Stromal cell of bone marrow (primary cell): ENCODE measurements at regions not wholly inside any gene's neighbourhood (a gene's known extent, or its start where the extent isn't known, plus 50 kb on each side); places are given as distances from the start of the nearest gene placed in this dataset.

Source experiments
- DNase-seq: peaks from one replicate; pipeline ENCODE4 v3.0.0-alpha.2; 2012; ENCODE audit warnings: low read depth

DNA sequence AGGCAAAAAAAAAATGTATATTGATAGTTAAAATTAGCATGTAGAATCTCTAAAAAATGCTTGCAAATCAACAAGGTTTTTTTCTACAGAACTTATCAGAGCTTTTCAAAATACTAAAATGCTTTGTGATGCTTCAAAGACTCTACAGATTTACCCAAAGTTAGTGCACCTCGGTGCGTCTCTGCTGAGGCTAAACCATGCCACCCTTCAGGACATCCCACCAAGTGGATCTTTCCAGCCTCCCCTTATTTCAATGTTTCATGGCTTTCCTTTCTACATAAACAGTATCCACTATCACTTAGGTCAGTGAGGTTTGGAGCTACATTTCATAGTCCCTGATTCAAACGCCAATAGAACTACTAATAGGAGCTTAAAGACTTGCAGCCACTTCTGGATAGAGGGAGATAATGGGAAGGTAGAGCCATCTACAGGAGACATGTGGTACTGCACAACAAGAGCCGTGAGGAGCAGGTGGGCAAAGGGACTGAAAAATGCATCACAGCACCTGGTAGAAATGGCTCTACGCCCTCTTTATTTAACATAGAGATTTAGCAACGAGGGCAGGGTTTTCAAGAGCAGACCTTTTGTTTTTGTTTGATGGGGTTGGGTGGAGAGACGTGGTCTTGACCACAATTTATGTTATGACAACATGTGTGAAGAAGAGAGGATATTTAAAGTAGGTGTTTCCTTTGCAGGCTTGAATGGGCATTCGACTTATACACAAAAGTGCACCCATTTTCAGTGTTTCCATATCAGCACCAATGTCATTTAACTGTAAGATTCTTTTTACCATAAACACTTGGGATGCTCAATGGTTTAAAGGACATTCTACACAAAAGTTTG, 56.1 kb upstream of the SLC35G4 start:
- peak; percentile 26 for DNase-seq

DNA sequence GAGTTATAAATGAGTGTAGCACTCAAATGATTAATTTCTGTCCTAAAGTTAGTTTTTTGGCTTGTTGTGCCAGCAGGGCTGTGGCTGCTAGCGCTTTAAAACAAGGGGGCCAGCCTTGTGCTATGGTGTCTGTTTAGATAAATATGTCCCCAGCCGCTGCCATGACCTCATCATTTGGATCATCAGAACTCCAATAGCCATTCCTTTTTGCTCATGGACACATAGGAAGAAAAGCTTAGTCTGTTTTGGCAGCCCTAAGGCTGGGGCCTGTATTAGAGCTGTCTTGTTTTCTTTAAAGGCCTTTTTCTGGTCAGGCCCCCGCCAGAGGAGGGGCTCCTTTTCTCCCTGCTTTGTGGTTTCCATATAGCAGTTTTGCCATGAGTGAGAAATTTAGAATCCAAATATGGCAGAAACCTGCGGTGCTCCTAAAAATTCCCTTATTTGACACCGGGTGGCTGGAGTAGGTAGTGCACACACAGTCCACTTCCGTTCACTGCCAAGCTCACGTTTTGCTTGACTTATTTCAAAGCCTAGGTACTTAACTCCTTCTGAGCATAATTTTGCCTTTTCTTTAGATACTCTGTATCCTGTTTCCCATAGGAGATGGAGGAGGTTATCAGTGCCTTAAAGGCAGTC, 60.4 kb upstream of the SLC35G4 start:
- DNase-seq = no peak

DNA sequence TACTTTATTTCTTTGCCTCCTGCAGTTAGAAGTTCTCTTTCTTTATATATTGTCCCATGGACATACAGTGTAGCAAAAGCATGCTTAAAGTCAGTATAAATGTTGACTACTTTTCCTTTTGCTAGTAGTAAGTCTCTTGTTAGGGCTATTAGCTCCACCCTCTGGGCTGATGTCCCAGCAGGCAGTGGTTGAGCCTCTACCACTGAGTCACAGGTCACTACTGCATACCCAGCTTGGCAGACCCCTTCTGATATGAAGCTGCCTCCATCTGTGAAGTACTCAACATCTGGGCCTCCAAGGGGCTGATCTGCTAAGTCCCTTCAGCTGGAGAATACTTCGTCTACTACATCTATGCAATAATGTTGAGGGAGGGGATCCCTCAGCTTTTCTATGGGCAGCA, 61.0 kb upstream of the SLC35G4 start:
- DNase-seq = no peak

DNA sequence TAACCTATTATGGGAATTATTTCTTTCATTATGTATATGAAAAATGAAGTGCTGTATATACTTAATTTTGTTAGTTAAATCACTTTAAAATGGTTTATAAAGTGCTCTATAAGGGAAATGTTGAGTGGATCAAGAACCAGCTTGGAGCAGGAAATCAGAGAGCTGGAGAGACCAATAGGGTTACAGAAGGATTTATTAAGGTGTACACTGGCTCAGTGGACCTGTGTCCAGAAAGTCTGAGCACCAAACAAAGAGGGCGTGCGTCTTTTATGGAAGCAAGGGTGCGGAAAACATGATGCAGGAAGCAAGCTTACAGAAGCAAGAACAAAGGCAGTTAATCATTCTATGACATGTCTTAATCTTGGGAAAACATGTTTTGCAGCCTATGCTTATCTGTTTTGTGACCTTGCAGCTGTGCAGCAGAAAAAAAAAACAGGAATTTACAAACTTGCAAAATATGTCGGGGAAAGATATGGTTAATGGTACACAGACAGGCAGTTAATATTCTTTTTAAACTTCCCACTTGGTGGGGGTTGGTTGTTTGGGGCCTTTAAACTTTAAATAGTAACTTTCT, 65.2 kb upstream of the SLC35G4 start:
- DNase-seq = no peak

DNA sequence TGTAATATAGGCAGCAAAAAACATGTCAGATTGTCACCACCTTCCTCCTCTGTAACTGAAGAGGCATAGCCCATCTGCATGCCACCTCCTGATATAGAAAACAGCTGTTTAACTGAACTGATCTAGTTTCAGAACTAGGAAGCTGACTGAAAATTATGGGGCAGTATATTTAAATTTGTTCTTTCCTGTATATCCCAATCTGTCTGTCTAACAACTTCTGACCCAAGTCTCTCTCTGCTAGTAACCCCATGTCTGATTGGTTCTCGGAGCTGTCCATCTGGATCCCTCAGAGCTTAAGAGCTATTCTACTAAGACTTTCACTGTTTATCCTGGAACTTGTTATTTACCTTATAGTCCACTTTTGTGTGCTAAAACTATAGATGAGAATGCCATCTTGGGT, 68.2 kb upstream of the SLC35G4 start:
- DNase-seq = no peak

DNA sequence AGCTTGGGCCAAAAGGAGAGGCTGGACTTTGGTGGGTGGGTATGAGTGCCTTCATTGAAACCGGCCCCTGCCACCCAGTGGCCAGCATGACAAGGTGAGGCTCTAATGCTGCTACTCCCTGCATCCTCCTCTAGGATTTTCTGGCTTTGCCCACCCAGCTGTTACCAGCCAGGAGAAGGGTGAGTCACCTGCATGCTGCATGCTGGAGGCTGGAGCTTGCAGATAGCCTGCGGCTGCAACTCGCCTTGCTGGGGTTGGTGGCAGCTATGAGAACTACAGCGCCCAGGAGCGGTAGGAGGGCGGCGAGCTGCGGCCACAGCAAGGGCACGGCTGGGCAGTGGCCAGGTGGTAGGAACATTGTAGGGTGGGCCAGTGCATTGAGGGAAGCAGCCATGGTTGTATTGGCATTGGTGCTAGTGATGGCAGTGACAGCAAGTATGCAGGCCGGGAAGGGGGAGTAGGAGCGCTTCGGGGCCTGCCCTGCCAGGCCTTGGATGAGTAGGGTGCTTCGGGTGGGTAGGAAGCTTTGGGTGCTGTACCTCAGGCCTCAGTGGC, 75.4 kb upstream of the SLC35G4 start:
- DNase-seq = no peak

DNA sequence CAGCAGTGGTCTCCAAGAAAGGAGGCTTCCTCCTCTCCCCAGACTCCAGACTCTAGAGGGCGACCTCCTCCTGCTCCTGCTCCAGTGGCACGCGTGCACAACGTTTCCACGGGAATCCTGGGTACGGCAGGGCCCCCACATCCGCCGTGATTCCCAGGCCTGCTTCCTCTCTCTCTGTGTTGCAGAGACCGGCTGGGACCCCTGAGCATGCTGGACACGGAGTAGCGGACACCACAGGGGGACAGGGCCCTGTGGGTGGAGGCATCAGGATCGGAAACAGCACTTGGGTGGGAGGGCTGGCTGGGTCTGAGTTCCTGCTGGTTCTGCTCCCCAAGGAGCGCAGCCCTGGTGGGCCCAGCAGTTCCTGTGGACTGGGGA, 75.9 kb upstream of the SLC35G4 start:
- DNase-seq = no peak

DNA sequence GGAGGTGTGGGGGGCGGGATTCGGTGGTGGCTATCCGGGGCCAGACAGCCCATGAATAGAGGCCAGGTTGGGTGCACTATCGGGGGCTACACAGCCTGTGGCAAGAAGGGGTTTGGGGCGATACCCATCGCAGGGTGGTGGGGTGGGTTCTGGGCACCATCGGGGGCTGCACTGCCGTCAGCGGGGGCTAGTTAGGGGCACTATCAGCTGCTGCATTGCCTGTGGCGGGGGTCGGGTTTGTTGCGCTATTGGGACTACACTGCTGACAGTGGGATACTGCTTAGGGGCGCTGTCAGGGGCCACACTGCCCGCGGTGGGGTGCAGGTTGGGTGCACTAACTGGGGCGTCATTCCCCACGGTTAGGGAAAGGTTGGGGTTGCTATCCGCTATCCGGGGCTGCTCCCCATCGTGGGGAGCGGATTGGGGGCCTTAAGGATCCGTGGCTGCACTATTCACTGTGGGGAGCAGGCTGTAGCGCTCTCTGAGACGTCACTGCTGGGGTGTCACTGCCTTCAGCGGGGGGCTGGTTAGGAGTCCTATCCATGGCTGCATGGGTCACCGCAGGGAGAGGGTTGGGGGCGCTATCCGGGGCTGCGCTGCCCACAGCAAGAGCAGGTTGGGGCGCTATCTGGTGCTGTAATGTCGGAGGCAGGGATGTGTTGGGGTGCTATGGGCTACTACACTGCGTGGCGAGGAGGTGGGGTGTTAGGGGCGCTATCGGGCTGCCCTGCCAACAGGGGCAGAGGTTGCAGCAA, 76.5 kb upstream of the SLC35G4 start:
- DNase-seq = no peak

DNA sequence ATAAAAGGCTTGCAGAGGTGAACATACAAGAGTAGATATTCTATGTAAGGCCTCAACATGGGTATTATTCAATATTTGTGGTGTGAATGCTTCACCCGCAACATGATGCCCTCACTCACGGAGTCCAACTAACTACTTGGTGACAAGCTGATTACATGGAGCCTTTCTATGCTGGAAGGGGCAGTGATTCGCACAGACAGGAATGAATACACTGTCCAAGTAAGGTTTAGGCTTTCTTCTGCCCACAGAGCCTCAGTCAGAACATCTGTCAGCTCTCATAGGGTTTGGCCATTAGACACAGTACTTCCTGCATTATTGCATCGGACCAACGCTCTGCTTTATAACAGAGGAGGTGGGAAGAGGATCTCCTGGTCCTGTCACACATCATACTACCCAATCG, 80.3 kb upstream of the SLC35G4 start:
- DNase-seq = no peak

DNA sequence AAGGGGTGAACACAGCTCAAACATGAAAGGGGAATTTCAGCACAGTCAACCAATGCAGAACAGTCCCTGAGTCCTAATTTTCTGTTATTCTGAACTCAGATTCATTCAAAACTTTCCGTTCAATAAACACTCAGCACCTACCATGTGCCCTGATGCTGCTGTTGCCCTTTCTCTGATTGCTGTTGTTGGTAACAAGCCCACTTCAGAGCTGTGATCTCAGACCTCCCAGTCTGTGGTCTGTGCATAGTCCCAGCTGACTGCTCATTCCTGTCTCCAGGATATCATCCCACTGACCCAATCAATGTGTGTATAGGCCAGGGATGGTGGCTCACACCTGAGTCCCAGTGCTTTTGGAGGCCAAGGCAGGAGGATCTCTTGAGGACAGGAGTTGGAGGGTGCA, 82.7 kb upstream of the SLC35G4 start:
- DNase-seq = no peak

DNA sequence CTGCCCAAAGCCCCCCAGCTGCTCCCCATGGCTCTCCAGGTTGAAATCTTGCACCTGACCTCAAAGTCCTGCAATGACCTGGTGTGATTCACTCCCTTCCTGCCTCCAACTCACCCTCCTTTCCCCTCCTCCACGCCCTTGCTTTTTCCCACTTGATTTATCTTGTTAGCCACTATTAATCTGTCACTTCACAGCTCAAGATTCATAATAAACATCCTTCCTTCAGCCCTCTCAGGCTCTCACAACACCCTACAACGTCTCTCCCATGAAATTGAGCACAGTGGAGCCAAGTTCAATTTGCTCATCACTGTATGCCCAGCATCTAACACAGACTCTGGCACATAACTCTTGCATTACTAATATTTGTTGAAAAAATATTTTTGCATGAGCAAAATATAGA, 85.6 kb upstream of the SLC35G4 start:
- DNase-seq = no peak

DNA sequence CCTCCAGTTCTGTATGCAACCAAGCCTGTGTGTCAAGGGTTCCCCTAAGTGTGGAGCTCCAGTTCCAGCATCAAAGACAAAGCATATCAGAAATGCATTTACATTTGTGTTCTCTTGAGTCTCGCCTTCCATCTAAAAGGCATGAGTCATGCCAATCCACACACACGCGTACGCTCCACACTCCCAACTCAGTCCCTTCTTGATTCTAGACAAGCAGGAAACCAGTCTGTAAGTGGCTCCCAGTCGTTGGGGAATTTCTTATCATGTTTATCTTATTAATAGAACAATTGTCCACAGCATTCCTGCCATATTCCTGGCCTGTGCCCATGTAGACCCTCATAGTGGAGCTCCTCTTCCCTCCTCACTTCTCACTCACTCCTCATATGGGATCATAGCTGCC, 86.4 kb upstream of the SLC35G4 start:
- no peak for DNase-seq

DNA sequence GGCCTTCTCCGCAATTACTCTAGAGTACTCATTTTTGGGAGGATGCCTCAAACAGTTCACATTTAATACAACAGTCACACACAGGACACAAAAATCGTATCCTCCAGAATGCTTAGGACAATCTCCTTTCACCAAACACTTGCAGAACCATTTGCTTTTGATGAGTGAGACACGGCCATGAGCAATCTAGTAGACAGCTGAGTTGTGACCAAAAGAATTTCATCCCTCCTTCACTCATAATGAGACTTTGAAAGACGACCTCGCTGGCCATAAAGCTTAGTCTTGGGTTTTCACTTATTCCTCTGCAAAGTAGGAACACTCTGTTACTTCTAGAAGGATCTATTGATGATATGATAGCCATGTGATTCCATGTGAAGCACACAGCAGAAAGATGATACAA, 87.5 kb upstream of the SLC35G4 start:
- no peak for DNase-seq

DNA sequence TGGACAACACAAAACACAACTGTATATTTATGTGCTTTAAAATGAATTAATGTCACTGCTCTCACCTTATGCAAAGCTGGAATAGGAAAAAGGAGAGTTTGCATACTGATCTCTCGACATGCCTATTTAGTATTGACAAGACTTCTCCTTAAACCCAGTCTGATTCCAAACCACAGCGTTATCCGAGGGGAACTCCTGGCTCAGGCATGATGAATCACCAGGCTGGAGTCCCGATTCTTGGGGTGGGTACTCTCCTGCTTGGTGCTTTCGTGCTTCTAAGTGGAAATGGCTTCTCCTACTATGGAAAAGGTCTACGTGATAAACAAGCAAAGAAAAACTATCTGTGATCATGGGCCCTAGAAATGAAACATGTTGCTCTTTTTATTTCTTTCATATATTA, 88.9 kb upstream of the SLC35G4 start:
- no peak for DNase-seq

DNA sequence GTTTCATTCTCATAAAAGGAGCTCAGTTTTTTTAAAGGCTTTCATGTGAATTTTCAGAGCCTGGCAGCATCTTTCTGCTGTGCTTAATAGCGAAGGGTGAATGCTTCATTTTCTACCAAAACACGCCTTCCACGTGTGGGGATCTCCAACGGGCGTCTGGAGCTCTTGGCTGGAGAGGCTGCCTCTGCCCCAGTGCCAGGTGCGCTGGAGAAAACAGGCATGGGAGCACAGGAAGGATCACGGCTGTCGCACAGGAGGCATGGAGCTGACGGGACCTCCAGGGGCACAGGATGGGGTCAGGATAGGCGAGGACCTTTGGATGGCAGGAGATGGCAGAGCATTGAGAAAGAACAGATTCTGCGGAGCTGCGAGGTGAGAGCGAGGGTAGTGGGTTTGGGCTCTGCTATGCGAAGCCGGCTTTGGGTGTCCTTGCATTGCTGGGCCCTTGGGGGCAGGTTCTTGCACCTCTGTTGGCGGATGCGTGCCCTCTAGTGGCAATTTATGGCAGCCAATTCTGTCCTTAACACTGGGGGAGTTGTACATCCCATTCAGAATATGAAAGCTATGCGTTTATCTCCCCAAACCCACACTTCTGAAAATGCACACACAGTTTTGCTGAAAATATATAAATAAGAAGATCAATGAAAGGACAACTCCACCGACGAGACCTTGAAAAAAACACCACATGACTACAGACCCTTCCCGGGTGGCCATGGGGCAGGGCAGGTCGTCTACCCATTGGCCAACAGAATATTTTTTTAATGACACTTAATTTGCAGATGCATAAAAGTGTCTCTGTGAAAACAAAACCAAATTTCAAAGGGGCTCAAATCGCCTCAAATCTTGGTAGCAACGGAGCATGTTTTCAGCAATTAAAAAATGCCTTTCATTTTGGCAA, 90.4 kb upstream of the SLC35G4 start:
- DNase-seq = no peak

DNA sequence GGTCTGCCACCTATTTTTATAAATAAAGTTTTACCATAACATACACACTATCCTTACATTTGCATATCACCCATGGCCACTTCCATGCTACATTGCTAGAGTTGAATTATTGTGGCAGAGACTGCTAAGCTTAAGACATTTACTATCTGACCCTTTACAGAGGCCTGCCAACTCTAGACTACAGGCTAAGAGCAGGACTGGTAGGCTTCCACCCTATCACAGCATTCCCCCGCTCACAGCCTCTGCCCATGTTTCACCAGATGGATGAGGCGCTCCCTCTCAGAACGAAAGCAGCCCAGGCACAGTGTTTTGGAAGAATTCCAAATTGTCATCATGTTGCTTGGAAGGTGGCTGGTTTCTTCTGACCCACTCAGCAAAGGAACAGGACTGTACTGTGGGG, 91.7 kb upstream of the SLC35G4 start:
- no peak for DNase-seq

DNA sequence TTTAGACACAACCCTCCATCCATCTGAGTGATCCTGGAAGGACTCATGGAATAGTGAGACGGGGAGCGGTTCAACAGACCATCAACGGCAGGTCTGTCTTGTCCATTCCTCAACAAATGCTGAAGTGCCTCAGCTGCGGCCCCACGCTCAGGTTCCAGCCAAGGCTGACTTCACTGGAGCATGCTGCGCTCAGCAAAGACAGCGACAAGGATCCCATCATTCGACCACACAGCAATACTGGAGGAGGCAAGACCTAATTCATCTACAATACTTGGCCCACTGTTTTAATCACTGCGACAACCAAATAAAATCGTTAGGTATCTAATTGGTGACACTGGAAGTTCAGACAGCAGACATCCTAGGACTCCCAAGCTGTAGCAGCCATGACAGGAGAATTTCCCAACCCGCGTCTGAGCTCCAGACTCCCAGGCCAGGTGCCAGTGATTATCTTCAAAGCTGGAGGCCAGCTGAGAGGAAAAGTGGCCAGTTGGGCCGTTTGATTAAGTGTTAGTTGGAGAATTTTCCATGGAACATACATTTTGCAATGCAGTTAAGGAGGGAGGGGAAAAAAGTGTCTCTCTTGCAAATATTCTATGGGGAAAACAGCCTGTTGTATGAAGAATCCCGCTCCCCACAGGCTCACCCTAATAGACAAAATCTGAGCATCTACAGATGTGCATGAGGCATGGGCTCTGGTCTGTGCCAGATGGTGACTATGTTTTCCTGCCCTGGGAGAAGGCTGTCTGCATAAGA, 92.5 kb upstream of the SLC35G4 start:
- DNase-seq = no peak

DNA sequence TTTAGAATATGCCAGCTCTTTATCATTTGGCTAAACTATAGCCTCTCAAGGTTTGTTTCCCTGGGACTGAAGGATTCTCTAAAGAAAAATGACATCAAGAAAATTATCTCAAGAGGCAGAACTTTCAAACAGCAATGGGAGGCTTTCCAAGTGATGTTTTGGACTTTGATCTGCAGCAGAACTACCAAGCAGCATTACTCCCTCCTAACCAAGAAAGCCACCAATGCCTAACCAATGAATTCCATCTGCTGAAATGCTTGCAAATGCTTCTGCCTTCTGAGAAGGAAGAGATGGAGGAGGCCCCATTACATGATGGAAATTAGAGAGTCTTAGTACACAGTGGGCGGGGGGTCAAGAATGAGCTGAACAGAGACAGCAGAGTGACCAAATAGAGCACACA, 95.1 kb upstream of the SLC35G4 start:
- no peak for DNase-seq

DNA sequence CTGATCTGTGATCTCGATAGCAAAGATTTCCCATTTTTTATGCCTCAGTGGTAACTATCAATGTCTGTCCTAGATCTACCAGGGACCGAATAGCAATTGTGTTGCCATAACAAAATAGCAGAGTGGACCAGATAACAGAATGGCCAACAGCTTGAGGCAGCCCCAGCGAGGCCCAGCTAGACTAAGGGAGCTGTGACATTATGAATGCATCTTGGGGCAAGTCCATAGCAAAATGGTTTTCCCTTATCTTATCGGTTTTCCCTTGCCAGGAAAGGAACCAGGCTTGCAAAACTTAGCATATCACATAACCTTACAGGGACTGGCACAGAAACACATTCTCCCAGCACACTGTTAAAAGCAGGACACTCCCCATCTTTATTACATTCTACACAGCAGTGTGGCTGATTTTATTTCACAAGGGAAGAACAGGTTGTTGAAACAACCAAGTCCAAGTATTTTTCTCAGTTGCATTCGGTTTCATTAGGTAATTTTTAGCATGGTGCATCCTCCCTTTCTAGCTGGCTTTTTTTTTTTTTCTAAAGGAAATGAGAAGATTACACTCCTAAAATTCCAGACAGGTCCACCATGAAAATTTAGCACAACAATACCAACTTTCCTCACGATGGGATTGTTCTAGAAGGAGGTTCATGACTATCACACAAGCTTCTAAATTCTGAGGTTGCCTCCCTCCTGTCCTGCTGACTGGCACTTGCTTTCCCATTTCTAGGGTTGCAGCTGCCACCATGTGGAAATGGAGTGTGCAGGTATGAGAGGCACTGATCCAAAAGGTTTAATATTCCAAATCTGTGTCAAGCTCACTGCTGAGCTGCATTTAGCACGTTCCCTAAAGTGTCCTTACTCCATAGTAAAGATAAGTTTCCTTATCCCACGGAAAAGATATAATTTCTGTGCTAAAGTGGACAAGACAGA, 97.0 kb upstream of the SLC35G4 start:
- no peak for DNase-seq
